ENCODE measurements at regions not wholly inside any gene's neighbourhood (a gene's known extent, or its start where the extent isn't known, plus 50 kb on each side); places are given as distances from the start of the nearest gene placed in this dataset.

DNA sequence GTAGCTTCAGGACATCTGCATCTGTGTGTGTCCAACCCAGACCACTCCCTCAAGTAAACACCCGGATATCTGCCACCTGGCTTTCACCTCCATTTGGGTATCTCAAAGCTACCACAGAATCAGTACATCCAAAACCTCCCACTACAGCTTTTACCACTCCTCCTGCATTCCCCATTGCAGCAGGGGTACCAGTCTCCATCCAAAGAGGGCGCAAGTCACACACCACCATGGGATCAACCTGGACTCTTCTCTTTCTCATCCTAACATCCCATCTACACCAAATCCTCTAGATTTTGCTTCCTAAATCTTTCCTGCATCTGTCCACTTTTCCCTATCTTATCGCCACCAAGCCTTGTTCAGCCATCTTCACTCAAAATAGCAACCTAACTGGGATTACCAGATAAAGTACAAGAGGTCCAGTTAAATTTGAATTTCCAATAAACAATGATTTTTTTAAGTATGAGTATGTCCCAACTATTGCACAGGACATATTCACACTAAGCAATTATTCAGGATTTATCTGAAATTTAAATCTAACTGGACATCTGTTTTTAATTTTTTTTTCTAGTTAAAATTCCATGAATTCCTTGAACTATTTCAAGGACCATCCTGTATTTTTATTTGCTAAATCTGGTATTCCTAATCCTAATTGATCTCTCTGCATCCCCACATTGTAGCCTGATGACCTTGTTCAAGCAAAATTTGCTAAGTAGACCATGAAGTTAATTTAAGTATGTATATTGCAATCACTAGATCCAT lies 164.3 kb upstream of the MLN start:
- DNase-seq = no peak

GRCh38 chr6:33967265-33967767 lies 163.5 kb upstream of the MLN start:
- no peak for DNase-seq

DNA sequence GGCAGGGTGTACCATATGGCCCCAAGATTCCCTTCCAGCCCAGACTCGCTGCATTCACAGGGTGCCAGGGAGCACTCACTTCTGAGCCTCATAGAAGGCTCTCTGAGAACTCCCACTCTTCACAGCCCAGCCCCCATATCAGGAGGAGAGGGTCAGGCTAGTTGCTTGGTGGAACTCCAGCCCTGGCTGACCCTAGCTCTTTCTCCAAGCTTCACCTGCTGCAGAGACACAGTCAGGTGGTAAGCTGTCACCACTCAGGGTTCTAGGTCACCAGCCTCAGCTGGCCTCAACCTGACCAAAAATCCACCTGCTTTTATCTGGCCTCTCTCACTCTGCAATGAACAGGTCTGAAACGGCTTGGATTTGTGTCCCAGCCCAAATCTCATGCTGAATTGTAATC lies 162.7 kb upstream of the MLN start:
- DNase-seq = no peak

DNA sequence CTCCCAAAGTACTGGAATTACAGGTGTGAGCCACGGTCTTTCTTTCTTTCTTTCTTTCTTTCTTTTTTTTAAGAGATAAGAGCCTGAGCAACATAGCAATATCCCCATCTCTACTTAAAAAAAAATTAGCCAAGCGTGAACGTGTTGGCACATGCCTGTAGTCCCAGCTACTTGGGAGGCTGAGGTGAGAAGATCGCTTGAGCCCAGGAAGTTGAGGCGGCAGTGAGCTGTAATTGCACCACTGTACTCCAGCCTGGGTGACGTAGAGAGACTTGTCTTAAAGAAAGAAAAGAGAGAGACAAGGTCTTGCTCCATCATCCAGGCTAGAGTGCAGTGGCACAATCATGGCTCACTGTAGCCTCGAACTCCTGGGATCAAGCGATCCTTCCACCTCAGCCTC lies 162.0 kb upstream of the MLN start:
- no peak for DNase-seq

DNA sequence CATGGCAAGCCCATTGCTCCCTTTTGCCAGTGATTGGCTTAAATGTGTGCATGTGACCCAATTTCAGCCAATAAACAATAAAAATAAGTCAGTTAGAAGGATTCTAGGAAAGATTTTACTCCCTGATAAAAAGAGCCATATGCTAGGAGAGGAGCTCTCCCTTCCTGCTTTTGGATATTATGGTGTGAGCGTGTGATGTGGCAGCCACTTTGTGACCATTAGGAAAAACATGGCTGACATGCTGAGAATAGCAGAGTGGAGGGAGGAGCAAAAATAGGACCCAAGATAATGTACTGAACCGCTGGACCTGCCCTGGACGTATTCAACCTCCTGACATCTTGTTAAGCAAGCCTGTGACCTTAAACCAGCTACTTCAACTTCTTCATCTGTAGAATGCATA lies 160.6 kb upstream of the MLN start:
- DNase-seq = no peak

DNA sequence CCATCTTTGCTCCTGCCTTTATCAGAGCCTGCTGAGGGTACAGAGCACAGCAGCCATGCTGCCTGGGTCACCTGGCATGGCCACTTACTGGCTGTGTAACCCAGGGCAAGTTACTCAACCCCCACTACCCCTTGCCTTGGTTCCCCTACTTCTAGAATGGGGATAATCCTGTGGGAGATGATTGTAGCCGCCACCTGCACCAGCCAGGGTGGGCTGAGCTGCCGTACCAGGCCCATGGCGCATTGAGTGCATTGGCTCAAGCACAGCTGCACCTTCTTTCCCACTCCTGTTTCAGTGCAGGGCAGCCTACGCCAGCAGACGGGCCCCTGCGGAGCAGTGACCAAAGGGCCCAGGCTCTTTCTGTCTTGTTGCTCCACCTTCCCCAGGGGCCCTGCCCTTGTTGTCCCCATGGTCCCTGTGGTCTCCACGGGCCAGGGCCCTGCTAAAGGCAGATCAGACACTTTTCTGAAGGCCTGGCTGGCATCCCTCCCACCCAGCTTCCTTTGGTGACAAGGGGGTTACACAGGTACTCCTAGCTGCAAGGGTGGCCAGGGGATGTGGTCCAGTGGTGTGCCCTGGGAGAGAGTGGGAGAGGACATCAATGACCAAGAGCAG lies 159.4 kb upstream of the MLN start:
- no peak for DNase-seq

GRCh38 chr6:33962246-33963027 lies 158.6 kb upstream of the MLN start:
- DNase-seq = no peak

GRCh38 chr6:33961691-33962090 lies 157.9 kb upstream of the MLN start:
- no peak for DNase-seq

GRCh38 chr6:33960345-33961313 lies 156.8 kb upstream of the MLN start:
- DNase-seq = no peak

DNA sequence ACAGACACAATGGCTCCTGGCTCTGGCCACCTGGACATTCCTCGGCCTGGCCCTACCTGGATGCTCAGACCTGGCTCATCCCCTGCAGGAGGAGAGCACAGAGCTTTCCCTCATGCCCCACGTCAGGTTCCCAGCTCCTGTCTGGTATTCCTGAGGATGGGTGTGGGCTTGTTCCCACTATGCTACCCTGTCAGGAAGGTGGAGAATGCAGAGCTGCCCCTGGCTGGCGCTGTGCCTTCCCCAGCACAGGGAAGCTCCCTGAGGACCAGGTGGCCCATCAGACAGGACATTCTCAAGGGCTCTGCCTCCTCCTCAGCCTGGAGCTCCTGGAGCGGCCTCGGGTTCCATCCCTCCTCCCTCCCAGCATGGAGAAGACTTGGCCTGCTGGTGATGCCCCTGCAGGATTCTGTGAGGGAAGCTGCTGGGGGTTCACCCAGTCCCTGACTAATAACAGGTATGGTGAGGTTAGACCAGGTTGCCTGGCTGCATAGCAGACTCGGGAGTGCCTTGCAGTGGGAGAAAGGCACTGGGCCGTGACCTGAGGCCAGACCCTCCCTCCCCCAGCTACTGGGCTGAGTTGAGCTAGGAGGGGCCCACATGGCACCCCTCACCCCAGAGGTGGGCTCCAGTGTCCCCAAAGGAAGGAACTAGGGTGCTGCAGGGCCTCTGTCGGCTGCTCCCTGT lies 156.0 kb upstream of the MLN start:
- DNase-seq = no peak

GRCh38 chr6:33959329-33959651 lies 155.5 kb upstream of the MLN start:
- no peak for DNase-seq

GRCh38 chr6:33958526-33959328 lies 154.9 kb upstream of the MLN start:
- DNase-seq = no peak

DNA sequence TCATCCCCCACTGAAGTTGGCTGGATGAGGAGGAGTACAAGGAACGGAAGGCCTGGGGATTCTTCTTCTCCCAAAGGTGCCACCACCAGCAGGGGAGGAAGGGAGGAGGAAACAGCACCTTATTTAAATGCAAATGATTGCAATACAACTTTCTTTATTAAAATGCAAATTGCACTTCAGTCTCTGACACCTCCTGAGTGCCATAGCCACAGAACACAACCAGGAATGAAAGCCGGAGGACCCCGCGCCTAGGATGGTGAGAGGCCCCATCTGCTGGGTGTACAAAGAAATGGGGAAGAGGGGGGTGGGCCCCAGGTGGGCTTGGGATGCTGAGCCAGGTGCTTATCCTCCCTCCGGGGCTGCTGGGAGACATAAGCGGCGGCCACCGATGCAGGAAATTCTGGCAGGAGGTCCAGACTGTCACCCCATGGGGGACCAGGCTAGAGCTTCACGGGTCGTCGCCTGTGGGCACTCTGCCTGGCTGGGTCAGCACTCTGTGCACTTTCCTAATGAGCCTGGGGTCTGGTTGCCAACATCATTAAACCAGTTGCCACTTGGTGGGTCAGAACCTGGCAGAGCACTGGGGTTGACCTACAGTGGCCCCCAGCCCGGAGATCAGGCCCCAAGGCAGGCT lies 154.2 kb upstream of the MLN start:
- DNase-seq = no peak

GRCh38 chr6:33957131-33957891 lies 153.5 kb upstream of the MLN start:
- DNase-seq = no peak

DNA sequence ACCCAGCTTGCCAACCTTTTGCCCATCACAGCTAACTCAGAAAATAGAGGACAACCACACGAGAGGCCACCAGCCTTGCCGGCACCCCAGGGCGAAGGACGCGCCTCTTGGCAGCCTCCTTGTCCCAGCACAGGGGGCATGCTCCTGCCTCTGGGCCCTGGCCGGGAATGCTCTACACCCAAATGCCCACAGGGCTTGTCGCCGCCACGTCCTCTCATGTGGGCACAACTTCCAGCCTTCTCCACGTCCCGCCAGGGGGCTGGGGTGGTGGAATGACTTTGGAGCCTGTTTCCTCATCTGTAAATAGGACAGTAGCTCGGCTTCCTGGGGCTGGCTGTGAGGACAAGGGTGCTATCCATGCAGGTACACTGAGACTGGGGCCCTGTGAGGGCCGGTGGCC lies 152.4 kb upstream of the MLN start:
- DNase-seq = no peak

- DNase-seq = no peak
These were observed 151.8 kb upstream of the MLN start for GRCh38 chr6:33955566-33955965.

GRCh38 chr6:33954453-33954852 lies 150.7 kb upstream of the MLN start:
- DNase-seq = no peak

- no peak for DNase-seq
These were observed 149.4 kb upstream of the MLN start for GRCh38 chr6:33953171-33953570.

- no peak for DNase-seq
These were observed 148.2 kb upstream of the MLN start for GRCh38 chr6:33952016-33952415.

All from activated CD8-positive, alpha-beta memory T cell treated with anti-CD3 and anti-CD28 coated beads, Interleukin-2, amount 50 U/mL, for 48 hours (primary cell).